ENCODE measurements at regions not wholly inside any gene's neighbourhood (a gene's known extent, or its start where the extent isn't known, plus 50 kb on each side); places are given as distances from the start of the nearest gene placed in this dataset.

- H3K79me2 ChIP-seq (ENCODE audit: control insufficient read depth, insufficient read depth, low read length), result no peaks in the 10 kb centered on the region
- H3K27me3 ChIP-seq (ENCODE audit: control insufficient read depth, insufficient read depth, low read length), result peaks cover 8% of the 10 kb centered on the region
- H3K4me3 ChIP-seq (replicated peaks in 1 of 4; ENCODE audit: control extremely low read depth in 1 of 4, insufficient read depth in 1 of 4, low read depth in 3 of 4, low read length in 4 of 4), result no peak overlapping the region
- H3K9ac ChIP-seq (ENCODE audit: insufficient read depth, low read length), result no peak overlapping the region
- H3K9me3 ChIP-seq (ENCODE audit: control insufficient read depth, insufficient read depth, low read depth, low read length), result no peaks in the 10 kb centered on the region
- H3K4me1 ChIP-seq (ENCODE audit: control insufficient read depth, extremely low read depth, insufficient read depth, low read length), result no peaks in the 10 kb centered on the region
- H3K4me2 ChIP-seq (ENCODE audit: extremely low read depth, insufficient read depth, low read length), result no peak overlapping the region
- TF ChIP-seq EZH2 (IDR thresholded peaks at IDR 0.05; ENCODE audit: low read length, missing control alignments), result no peak
- TF ChIP-seq, protein P1, sequence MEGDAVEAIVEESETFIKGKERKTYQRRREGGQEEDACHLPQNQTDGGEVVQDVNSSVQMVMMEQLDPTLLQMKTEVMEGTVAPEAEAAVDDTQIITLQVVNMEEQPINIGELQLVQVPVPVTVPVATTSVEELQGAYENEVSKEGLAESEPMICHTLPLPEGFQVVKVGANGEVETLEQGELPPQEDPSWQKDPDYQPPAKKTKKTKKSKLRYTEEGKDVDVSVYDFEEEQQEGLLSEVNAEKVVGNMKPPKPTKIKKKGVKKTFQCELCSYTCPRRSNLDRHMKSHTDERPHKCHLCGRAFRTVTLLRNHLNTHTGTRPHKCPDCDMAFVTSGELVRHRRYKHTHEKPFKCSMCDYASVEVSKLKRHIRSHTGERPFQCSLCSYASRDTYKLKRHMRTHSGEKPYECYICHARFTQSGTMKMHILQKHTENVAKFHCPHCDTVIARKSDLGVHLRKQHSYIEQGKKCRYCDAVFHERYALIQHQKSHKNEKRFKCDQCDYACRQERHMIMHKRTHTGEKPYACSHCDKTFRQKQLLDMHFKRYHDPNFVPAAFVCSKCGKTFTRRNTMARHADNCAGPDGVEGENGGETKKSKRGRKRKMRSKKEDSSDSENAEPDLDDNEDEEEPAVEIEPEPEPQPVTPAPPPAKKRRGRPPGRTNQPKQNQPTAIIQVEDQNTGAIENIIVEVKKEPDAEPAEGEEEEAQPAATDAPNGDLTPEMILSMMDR (conservative IDR thresholded peaks at IDR 0.05 in 1 of 2, IDR thresholded peaks at IDR 0.05 in 1 of 2; ENCODE audit: low read depth in 1 of 2, low read length in 2 of 2), result no peak
- no peaks in the 10 kb centered on the region for H4K20me1 ChIP-seq (ENCODE audit: control insufficient read depth, extremely low read depth, insufficient read depth, low read length)
- H3K27ac ChIP-seq (ENCODE audit: insufficient read depth, low read length), result no peak overlapping the region
- no peaks in the 10 kb centered on the region for H3K36me3 ChIP-seq (ENCODE audit: control insufficient read depth, insufficient read depth, low read length)
- peak in 1 of 2 donors; percentile 62 for DNase-seq (ENCODE audit: low read depth in 2 of 2)
- H2AFZ ChIP-seq (ENCODE audit: low read length), result no peak overlapping the region
These were observed 117.6 kb downstream of the CARTPT start for GRCh38 chr5:71836559-71837112.

- DNase-seq (ENCODE audit: low read depth in 2 of 2), result no peak
- H3K9me3 ChIP-seq (ENCODE audit: control insufficient read depth, insufficient read depth, low read depth, low read length), result no peaks in the 10 kb centered on the region
- no peaks in the 10 kb centered on the region for H3K79me2 ChIP-seq (ENCODE audit: control insufficient read depth, insufficient read depth, low read length)
- H3K4me2 ChIP-seq (ENCODE audit: extremely low read depth, insufficient read depth, low read length), result no peak overlapping the region
- H3K27me3 ChIP-seq (ENCODE audit: control insufficient read depth, insufficient read depth, low read length), result peaks cover 8% of the 10 kb centered on the region
- H3K27ac ChIP-seq (ENCODE audit: insufficient read depth, low read length), result no peak overlapping the region
- H2AFZ ChIP-seq (ENCODE audit: low read length), result no peak overlapping the region
- H3K4me3 ChIP-seq (replicated peaks in 1 of 4; ENCODE audit: control extremely low read depth in 1 of 4, insufficient read depth in 1 of 4, low read depth in 3 of 4, low read length in 4 of 4), result no peak overlapping the region
- H4K20me1 ChIP-seq (ENCODE audit: control insufficient read depth, extremely low read depth, insufficient read depth, low read length), result no peaks in the 10 kb centered on the region
- H3K36me3 ChIP-seq (ENCODE audit: control insufficient read depth, insufficient read depth, low read length), result no peaks in the 10 kb centered on the region
- no peaks in the 10 kb centered on the region for H3K4me1 ChIP-seq (ENCODE audit: control insufficient read depth, extremely low read depth, insufficient read depth, low read length)
- TF ChIP-seq, protein P1 (conservative IDR thresholded peaks at IDR 0.05 in 1 of 2, IDR thresholded peaks at IDR 0.05 in 1 of 2; ENCODE audit: low read depth in 1 of 2, low read length in 2 of 2), result no peak
- no peak for TF ChIP-seq EZH2 (IDR thresholded peaks at IDR 0.05; ENCODE audit: low read length, missing control alignments)
- no peak overlapping the region for H3K9ac ChIP-seq (ENCODE audit: insufficient read depth, low read length)
These were observed 119.2 kb downstream of the CARTPT start for GRCh38 chr5:71838286-71838685.

- Histone ChIP-seq H3K36me3 (ENCODE audit: control insufficient read depth, insufficient read depth, low read length) (no peaks in the 10 kb centered on the region), H3K4me1 (ENCODE audit: control insufficient read depth, extremely low read depth, insufficient read depth, low read length) (no peaks in the 10 kb centered on the region), H3K27ac (ENCODE audit: insufficient read depth, low read length) (no peak overlapping the region), H3K27me3 (ENCODE audit: control insufficient read depth, insufficient read depth, low read length) (peaks cover 8% of the 10 kb centered on the region), H2AFZ (ENCODE audit: low read length) (no peak overlapping the region), H3K4me2 (ENCODE audit: extremely low read depth, insufficient read depth, low read length) (no peak overlapping the region), H3K79me2 (ENCODE audit: control insufficient read depth, insufficient read depth, low read length) (no peaks in the 10 kb centered on the region), H3K4me3 (replicated peaks in 1 of 4; ENCODE audit: control extremely low read depth in 1 of 4, insufficient read depth in 1 of 4, low read depth in 3 of 4, low read length in 4 of 4) (no peak overlapping the region), H3K9me3 (ENCODE audit: control insufficient read depth, insufficient read depth, low read depth, low read length) (no peaks in the 10 kb centered on the region), H4K20me1 (ENCODE audit: control insufficient read depth, extremely low read depth, insufficient read depth, low read length) (no peaks in the 10 kb centered on the region), H3K9ac (ENCODE audit: insufficient read depth, low read length) (no peak overlapping the region)
- TF ChIP-seq EZH2 (IDR thresholded peaks at IDR 0.05; ENCODE audit: low read length, missing control alignments), result no peak
- TF ChIP-seq, protein P1 (conservative IDR thresholded peaks at IDR 0.05 in 1 of 2, IDR thresholded peaks at IDR 0.05 in 1 of 2; ENCODE audit: low read depth in 1 of 2, low read length in 2 of 2), result no peak
- DNase-seq (ENCODE audit: low read depth in 2 of 2), result no peak
These were observed 120.2 kb downstream of the CARTPT start for GRCh38 chr5:71839096-71839884.
